SH-SY5Y (cell line): ENCODE measurements at regions not wholly inside any gene's neighbourhood (a gene's known extent, or its start where the extent isn't known, plus 50 kb on each side); places are given as distances from the start of the nearest gene placed in this dataset.

Experiments
- GATA2 ChIP-seq: IDR thresholded peaks from 2 replicates; pipeline ENCODE4 v1.6.1; 2011; ENCODE audit warnings: mild to moderate bottlenecking, low read depth, low read length
- GATA3 ChIP-seq: IDR thresholded peaks from 2 replicates; pipeline ENCODE4 v1.6.1; 2011; ENCODE audit warnings: low read depth, mild to moderate bottlenecking, low read length, moderate library complexity

- TF ChIP-seq GATA2 = no peak
- no peak for TF ChIP-seq GATA3
These were observed 69.9 kb downstream of the RHOB start for GRCh38 chr2:20516646-20517341.

DNA sequence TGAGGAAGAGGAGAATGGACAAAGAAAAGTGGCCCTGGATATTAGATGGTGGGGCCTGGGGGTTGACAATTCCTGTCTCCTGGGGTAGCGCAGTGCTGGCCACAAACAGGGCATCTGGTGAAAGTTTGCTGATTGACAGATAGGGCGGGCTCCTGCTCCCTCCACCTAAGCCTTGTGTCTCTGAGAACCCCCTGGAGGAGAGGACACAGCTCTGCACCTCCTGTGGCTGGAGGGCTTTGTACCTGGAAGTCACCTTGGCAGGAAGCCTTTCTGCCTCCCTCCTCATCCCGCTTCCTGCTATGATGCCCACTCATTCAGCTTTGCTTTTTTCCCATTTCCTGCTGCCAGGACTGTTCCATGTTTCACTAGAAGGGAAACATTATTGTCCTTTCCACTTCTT lies 72.4 kb downstream of the RHOB start:
- TF ChIP-seq GATA3 = no peak
- no peak for TF ChIP-seq GATA2

DNA sequence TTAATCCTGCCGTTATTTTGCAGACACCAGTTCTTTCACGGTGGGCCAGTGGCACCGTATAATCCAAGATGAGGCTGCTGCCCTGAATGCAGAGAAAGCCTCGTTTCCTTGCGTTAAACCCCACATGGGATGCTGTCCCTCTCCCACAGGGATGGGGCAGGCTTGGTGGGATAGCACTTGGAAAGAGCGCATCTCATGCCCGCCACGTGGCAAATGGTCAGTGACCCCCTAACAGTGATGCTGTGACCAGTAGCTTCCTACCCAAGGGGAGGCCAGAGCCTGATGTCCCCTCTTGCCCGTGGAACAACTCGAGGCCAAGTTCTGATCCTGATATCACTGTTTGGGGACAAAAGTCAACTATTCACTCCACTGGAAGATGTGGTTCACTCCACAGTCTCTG lies 73.3 kb downstream of the RHOB start:
- TF ChIP-seq GATA2 = no peak
- TF ChIP-seq GATA3 = no peak

GRCh38 chr2:20521193-20521592 lies 74.3 kb downstream of the RHOB start:
- no peak for TF ChIP-seq GATA2
- TF ChIP-seq GATA3 = no peak

DNA sequence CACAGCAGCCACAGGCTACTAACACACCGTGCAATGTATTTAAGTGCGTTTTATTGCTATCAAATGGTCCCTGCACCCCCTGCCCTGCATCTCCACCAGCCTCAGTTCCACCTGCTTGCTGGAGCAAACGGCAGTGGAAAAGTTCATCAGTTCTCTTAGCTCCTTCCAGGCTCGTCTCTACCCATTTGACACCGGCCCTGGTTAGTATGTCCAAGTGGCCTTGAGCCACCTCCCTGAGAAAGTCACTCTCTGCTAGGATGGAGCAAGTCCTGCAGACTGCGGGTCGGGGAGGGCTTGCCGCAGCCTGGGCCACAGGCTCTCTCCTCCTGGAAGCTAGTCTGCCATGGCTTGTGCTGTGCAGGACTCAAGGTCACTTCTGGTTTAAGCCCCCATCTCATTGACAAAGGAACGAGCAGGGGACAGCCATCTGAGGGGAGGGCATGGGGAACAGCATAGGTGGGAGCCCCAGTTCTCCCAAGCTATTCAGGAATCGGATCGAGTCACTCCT lies 74.9 kb downstream of the RHOB start:
- TF ChIP-seq GATA2 (no peak), GATA3 (no peak)

GRCh38 chr2:20523073-20523798 lies 76.4 kb downstream of the RHOB start:
- TF ChIP-seq GATA2 = no peak
- TF ChIP-seq GATA3 = no peak

- TF ChIP-seq GATA2 (no peak), GATA3 (no peak)
These were observed 76.9 kb downstream of the RHOB start for GRCh38 chr2:20523799-20524187.

DNA sequence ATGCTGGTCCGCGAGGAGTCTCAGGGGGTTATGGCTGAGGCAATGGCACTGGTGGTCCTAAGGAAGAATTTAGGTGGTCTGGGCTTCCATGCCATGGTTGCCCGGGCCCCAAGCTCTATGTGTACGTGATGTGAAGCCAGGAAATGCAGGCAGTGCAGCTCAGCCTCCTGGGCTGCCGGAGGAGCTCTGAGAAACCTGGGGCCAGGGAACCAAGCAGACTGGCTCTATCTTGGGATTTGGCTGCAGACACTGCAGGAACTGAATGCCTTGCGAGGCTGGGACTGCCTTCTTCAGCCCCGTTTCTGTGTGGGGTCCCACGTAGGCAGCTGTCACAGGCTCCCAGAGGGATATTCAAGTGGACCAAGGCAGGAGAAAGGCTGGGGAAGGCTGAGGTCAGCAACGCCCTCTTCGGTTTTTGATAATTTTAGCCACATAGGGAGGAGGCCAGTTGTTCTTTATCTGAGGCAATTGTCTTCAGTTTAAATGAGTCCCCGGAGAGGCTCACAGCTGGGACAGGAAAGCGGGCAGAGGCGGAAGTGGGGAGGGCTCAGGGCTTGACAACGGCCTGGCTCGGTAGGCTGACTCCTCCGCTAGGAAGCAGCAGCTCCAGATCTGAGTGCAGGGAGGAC lies 77.7 kb downstream of the RHOB start:
- TF ChIP-seq GATA3 (no peak), GATA2 (no peak)

GRCh38 chr2:20525041-20526035 lies 78.5 kb downstream of the RHOB start:
- TF ChIP-seq GATA2 (no peak), GATA3 (no peak)

DNA sequence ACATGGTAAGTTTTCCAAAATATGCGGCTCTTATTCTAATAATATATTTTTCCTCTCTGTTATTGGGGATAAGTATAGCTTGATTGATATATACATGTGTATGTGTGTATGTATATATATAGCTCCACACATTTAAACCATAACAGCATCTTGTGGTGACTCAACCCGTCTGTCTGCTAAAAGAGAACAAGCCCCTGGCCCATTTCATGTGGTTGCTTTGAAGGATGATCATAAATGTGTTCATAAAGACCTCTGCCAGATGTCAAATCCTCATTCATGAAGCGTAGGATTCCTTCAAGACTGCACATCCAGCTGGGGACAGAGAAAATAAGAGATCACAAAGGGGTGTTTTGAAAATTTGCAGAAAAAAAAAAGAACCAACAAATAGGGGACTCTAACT lies 79.3 kb downstream of the RHOB start:
- TF ChIP-seq GATA3 = no peak
- TF ChIP-seq GATA2 = no peak

- peak; percentile 24; the same call in 1 of the 2 replicates for TF ChIP-seq GATA2
- no peak for TF ChIP-seq GATA3
These were observed 79.8 kb downstream of the RHOB start for GRCh38 chr2:20526708-20527107.

DNA sequence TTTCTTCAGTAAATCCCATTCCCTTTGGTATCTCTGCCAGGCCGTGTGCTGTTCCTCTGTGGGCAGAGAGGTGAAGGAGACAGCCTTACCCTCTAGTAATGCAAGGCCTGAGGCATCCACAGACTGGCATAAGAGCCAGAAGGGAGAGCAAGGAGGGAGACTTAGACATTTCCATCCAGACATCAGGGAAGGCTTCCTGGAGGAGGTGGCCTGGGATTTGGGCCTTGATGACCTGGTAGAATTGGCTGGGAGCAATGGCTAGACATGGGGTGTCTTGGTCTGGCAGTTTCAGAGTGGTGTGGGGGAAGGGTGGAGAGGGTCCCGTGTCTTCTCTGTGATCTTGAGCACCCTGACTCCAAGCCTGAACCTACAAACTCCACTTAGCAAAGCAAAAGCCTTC lies 81.8 kb downstream of the RHOB start:
- TF ChIP-seq GATA2 (no peak), GATA3 (no peak)

DNA sequence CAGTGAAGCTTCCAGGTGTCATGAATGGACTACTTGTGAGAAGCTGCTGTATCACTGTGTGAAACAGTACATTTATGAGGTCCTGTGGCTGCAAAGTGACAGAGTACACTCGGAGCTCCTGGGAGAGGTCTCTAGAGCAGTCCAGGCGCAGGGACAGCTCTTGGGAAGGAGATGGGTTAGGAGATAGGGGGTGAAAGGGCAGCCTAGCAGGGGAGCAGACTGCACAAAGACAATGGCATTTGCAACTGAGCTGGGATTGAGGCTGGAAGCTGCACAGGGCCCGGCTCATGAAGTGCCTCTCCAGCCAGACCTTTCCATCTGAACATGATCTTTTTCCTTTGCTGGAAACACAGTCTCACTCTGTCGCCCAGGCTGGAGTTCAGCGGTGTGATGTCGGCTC lies 83.6 kb downstream of the RHOB start:
- TF ChIP-seq GATA3 = no peak
- no peak for TF ChIP-seq GATA2
